GM19372 (cell line): ENCODE measurements at regions not wholly inside any gene's neighbourhood (a gene's known extent, or its start where the extent isn't known, plus 50 kb on each side); places are given as distances from the start of the nearest gene placed in this dataset.

Source experiments
- ATAC-seq: cut with Tn5 transposase; IDR thresholded peaks from one replicate; pipeline ENCODE4 v1.9.1; 2021; ENCODE audit warnings: mild to moderate bottlenecking, low read depth, moderate library complexity; ENCODE audit not compliant: unreplicated experiment

DNA sequence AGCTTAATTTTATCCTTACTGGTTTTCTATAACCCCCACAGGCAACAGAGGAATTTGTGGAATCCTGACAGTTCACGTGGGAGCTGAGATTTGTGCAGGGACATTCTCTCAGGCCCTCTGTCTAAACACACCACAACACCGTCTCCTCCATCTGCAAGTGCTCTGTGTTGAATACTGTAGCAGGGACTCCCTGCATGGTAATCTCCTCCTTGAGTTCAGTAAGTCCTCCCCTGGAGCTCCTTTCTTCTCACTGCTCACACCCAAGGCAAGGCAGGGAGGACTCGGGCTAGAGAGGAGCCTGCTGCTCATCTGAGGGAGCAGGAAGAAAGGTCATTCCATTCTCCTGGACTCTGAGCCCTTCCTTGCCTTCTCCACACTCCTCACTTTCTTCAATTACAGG, 348.2 kb downstream of the KCTD12 start:
- ATAC-seq, result no peak

GRCh38 chr13:76533251-76533650, 353.0 kb downstream of the KCTD12 start:
- ATAC-seq, result no peak

DNA sequence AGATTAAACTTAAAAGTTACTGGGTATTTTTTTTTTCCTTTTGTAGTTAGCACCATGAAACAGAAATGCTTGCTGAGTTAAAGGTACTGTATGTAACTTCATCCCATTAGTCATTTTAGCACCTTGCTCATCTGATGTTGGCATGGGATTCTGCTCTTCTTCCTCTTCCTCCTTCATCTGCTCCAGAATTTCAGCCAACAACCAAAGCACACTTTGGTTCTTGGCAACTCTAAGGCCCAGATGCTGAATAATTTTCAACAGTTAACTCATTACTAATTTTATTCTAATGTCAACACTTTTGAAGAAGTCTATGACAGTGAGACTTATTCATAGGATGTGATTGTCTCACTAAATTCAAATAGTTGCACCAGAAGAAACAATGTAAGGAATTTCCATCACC, 359.2 kb downstream of the KCTD12 start:
- ATAC-seq, result no peak

DNA sequence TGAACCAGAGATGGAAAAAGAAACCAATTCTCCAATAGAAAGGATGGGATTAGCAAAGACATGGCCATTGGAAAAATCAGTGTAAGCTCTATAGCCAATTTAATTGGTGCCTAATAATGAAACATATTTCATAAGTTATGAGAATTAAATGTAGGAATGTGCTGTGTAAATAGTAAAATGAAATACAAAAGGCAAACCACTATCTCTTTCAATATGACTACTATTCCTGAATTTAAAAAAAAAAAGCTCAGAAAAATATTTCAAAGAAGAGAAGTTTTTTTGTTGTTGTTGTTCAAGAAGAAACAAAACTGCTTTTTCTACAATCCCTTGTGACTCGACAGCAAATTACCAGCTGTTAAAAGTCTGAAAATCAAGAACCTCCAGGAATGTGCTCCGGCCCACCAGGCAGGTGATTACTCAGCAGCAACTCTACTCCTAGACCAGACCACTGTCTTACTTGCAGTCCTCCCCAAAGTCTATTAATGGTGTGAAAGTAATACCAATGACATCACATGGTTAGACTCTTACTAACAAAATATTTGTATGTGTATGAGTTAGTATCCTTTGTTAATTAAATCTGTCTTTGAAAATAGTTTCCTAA, 362.4 kb downstream of the KCTD12 start:
- ATAC-seq, result no peak

DNA sequence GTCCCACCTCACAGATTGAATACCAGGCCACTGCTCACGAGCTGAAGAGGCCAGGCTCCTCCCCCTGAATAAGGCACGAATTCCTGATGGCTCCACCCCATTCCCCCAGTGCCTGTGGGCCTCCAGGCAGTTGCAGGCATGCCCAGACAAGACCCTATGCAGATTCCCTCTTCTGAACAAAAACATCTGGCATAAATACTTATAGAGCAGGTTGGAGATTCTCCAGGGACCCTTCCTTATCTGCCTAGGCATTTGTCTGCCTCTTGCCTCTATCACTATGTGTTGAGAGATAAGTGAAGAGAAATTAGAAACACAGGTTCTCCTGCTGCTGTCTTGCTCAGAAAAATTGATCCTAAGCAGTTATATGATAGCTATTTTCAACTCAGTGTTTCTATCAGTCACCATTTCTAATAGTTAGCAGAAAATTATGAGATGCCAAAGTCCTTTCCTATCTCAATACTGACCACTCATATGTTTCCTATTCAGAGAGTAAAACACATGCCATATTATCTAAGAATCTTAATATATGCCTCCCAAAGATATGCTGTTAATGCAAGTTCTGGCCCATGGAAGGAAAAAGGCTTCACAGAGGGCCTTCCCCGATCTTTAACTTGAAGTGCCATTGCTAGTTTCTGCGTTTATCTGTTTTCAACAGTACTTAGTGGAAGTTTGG, 364.0 kb downstream of the KCTD12 start:
- no peak for ATAC-seq

- no peak for ATAC-seq
Measured at GRCh38 chr13:76519685-76520084, 366.5 kb downstream of the KCTD12 start.

- no peak for ATAC-seq
Measured at GRCh38 chr13:76516586-76516985, 369.6 kb downstream of the KCTD12 start.

DNA sequence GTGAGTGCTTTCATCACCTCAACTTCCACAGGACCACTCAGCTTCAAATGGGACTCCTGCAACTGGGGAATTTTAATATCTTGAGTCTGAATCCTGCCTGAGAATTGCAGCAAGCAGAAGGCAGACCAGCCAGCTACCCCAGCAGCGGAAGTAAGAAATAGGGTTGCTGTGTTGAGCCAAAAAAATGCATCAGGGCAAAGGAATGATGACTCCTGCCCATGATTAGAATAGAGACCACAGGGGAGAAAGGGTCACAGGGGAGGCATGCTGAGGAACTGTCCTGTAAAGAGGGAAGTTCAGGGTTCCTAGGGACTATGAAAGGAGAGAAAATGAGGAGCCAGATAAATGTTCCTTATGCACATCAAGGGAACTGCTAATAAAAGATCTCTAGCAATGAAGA, 370.2 kb downstream of the KCTD12 start:
- ATAC-seq, result no peak

GRCh38 chr13:76512721-76513145, 373.5 kb downstream of the KCTD12 start:
- no peak for ATAC-seq

DNA sequence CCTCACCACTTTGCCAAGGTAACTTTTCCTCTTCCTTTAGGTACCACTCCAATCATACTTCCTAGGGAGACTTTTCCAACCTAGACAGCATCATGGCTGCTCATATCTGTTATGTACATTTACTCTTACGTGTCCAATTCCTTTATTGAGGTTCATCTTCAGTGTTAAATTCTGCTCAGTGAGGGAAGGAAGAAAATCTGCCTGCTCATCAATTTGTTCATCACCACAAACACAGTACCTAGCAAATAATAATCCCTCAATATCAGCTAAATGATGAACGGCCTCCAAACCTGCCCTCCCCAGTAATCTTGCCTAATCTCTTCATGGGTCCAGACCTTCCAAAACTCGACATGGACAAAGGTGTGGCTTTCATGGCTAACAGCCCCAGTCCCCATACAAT, 380.8 kb downstream of the KCTD12 start:
- no peak for ATAC-seq

DNA sequence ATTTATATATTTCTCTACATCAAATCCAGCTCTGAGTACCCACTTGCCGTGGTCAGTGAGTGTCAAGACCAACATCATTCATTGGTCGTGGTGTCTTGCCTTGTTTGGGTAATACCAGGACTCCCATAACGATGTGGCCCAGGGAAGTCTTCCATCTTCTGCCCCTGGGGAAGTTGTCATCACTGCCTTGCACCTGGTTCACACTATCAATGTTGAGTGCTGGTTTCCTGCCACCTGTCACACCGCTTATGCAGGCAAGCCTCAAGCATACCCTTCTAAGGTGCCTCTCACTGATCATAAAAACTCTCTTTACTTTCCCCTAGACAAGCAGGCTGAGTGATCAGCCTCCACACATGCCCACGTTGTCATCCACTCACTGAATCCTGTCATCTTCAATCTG, 382.4 kb downstream of the KCTD12 start:
- ATAC-seq, result no peak

GRCh38 chr13:76503291-76503690, 382.9 kb downstream of the KCTD12 start:
- no peak for ATAC-seq

DNA sequence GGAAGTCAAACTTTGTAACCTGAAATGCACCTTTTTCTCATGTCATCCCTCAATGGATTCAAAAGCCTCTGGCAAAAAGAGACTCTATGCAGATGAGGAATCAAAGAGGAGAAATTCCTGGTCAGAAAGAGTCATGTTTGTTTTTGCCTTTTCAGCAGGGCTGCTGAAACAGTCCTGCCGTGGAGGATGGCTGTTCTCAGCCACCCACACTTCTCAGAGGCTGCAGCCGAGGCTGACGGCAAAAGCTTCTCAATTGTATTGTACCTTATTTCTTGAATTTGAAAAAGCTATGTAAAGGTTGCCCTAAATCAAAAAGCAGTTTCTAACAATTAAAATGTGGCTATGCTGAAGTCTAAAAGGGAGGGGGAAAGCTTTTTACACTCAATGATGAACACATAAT, 385.3 kb downstream of the KCTD12 start:
- ATAC-seq, result no peak

GRCh38 chr13:76499891-76500290, 386.3 kb downstream of the KCTD12 start:
- ATAC-seq, result no peak

GRCh38 chr13:76489274-76489673, 396.9 kb downstream of the KCTD12 start:
- ATAC-seq, result no peak

- ATAC-seq, result no peak
Measured at GRCh38 chr13:76481738-76482137, 404.5 kb downstream of the KCTD12 start.

DNA sequence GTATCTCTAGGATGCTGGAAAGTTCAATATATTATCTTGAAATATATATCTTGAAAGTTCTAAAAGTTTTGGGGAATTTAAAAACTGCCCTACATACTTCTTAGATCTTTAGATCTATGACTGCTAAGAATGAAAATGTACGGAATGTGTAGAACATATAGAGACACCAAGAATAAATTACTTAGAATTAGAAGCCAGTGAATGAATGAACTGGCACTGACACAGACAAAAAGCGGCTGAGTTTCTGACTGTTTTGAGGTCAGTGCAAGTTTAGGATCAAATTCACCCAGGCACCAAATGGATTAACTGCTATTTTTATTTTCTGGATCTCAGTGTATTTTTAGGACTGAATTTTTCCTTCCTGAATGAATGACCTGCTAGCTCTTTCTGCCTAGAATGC, 411.2 kb downstream of the KCTD12 start:
- no peak for ATAC-seq

GRCh38 chr13:76474356-76474755, 411.8 kb downstream of the KCTD12 start:
- no peak for ATAC-seq

DNA sequence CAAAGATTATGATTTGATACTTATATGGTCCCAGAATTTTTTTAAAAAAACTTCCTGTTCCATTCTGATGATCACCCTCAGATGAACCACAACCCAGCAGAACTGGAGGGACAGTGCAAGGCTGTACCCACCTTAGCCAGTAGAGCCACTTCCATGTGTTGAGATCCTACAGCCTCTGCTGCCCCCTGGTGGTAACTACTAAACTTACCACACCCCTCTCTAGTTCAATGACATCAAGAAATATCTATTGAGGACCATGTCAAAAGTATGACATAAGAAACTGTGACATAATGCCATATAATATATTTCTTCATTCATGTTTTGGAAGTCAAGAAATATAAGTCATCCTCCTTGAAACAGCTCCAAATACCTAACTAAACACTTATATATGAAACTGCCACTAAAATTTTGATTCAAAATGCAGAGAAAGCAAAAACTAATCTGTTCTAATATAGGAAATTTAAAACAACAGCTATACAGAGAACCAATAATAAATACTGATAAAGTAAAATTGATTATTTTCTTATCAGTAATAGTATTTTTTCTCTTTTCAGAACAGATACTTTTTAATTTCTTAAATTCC, 412.6 kb downstream of the KCTD12 start:
- peak; percentile 99 for ATAC-seq

DNA sequence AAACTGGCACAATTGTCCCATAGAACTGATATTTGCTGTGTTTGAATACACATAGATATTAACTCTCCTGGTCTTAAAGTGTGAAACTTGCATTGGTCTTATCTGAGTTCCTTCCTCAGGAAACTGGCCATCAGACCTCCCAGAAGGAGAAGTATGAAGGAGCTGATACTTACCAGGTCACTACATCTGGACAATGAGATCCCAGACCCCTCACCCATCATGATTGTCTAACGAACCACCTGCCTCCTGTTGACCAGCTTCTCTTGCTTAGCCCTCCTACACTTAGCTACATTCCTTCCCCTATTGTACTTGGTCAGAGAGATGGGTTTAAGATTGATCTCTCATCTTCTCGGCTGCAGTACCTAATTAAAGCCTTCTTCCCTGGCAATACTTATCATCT, 413.3 kb downstream of the KCTD12 start:
- no peak for ATAC-seq

DNA sequence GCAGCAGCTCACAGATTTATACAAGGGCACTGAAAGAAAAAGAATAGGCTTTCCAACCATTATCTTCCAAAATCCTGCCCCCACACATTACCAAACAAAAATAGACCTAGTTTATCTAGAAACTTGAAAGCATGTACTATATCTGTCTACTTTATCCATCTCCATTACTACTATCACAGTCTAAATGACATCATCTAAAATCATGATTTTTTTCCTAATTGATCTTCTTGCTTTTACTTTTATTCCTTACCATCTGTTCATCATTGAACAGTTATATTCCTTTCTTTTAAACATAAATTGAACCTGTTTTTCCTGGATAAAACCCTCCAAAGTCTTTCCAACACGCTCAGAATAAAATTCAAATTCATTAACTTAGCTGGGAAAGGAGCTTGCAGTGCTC, 414.7 kb downstream of the KCTD12 start:
- no peak for ATAC-seq

- no peak for ATAC-seq
Measured at GRCh38 chr13:76470991-76471390, 415.2 kb downstream of the KCTD12 start.
